ENCODE measurements at regions not wholly inside any gene's neighbourhood (a gene's known extent, or its start where the extent isn't known, plus 50 kb on each side); places are given as distances from the start of the nearest gene placed in this dataset.
"Not testable (repeated sequence)": the region's sequence is repeated elsewhere in the genome, so short reads cannot be mapped to it uniquely, and the experiment has no call there.

GRCh38 chr11:79617561-79617960 is 176.7 kb upstream of the TENM4 start:
- no peak for DNase-seq (ENCODE audit: low read depth)
- no peak overlapping the region for H3K4me3 ChIP-seq (ENCODE audit: control insufficient read depth, low read depth, low read length)
- TF ChIP-seq CTCF (conservative IDR thresholded peaks at IDR 0.05; ENCODE audit: control insufficient read depth, insufficient read depth, low read depth, low read length) = no peak

GRCh38 chr11:79616392-79616851 is 175.6 kb upstream of the TENM4 start:
- no peak for DNase-seq (ENCODE audit: low read depth)
- TF ChIP-seq CTCF (conservative IDR thresholded peaks at IDR 0.05; ENCODE audit: control insufficient read depth, insufficient read depth, low read depth, low read length) = no peak
- no peak overlapping the region for H3K4me3 ChIP-seq (ENCODE audit: control insufficient read depth, low read depth, low read length)

- DNase-seq (ENCODE audit: low read depth) = no peak
- no peak for TF ChIP-seq CTCF (conservative IDR thresholded peaks at IDR 0.05; ENCODE audit: control insufficient read depth, insufficient read depth, low read depth, low read length)
- no peak overlapping the region for H3K4me3 ChIP-seq (ENCODE audit: control insufficient read depth, low read depth, low read length)
Measured at GRCh38 chr11:79615425-79615824, 174.6 kb upstream of the TENM4 start.

GRCh38 chr11:79610678-79611077 is 169.8 kb upstream of the TENM4 start:
- TF ChIP-seq CTCF (conservative IDR thresholded peaks at IDR 0.05; ENCODE audit: control insufficient read depth, insufficient read depth, low read depth, low read length) = no peak
- no peak for DNase-seq (ENCODE audit: low read depth)
- no peak overlapping the region for H3K4me3 ChIP-seq (ENCODE audit: control insufficient read depth, low read depth, low read length)

GRCh38 chr11:79610139-79610538 is 169.3 kb upstream of the TENM4 start:
- TF ChIP-seq CTCF (conservative IDR thresholded peaks at IDR 0.05; ENCODE audit: control insufficient read depth, insufficient read depth, low read depth, low read length) = no peak
- no peak overlapping the region for H3K4me3 ChIP-seq (ENCODE audit: control insufficient read depth, low read depth, low read length)
- DNase-seq (ENCODE audit: low read depth) = no peak

- no peak overlapping the region for H3K4me3 ChIP-seq (ENCODE audit: control insufficient read depth, low read depth, low read length)
- no peak for DNase-seq (ENCODE audit: low read depth)
- no peak for TF ChIP-seq CTCF (conservative IDR thresholded peaks at IDR 0.05; ENCODE audit: control insufficient read depth, insufficient read depth, low read depth, low read length)
Measured at GRCh38 chr11:79609511-79609910, 168.7 kb upstream of the TENM4 start.

GRCh38 chr11:79606461-79606860 is 165.6 kb upstream of the TENM4 start:
- H3K4me3 ChIP-seq (ENCODE audit: control insufficient read depth, low read depth, low read length); DNase-seq (ENCODE audit: low read depth): not testable (repeated sequence)

All from fibroblast of mammary gland (primary cell).